ENCODE measurements at regions not wholly inside any gene's neighbourhood (a gene's known extent, or its start where the extent isn't known, plus 50 kb on each side); places are given as distances from the start of the nearest gene placed in this dataset.
"Not testable (repeated sequence)": the region's sequence is repeated elsewhere in the genome, so short reads cannot be mapped to it uniquely, and the experiment has no call there.

GRCh38 chr7:152913492-152913891 lies 153.9 kb downstream of the ACTR3B start:
- no peak overlapping the region for H3K27ac ChIP-seq (ENCODE audit: low read length)
- intact Hi-C loops (cut with micrococcal nuclease; ENCODE audit: unreplicated experiment) (no loop called here), in situ Hi-C loops (cut with HindIII; ENCODE audit: low pct_unique_long_range_greater_than_20kb, low sequenced_read_pairs) (no loop called here)
- no peaks in the 10 kb centered on the region for H3K27me3 ChIP-seq (ENCODE audit: control insufficient read depth, insufficient read depth, low read length)
- ChIA-PET CTCF (no interaction called here), POLR2A (no interaction called here)
- TF ChIP-seq TCF7L2 (IDR thresholded peaks at IDR 0.05; ENCODE audit: low read depth, low read length) (no peak), POLR2AphosphoS5 (IDR thresholded peaks at IDR 0.05; ENCODE audit: low read depth, low read length) (no peak), CTCF (IDR thresholded peaks at IDR 0.05) (no peak), REST (IDR thresholded peaks at IDR 0.05; ENCODE audit: insufficient read depth in 1 of 2, low read depth in 2 of 2, low read length in 1 of 2) (no peak), SIN3A (IDR thresholded peaks at IDR 0.05; ENCODE audit: borderline replicate concordance, insufficient read depth, low read depth, low read length) (no peak)
- H3K9me3 ChIP-seq (ENCODE audit: control insufficient read depth, insufficient read depth, low read depth, low read length): no peaks in the 10 kb centered on the region
- no TSS peak for BruUV-seq (replicated peaks)
- no peaks in the 10 kb centered on the region for H3K36me3 ChIP-seq (ENCODE audit: control insufficient read depth, insufficient read depth, low read length)
- H3K4me3 ChIP-seq (ENCODE audit: low read depth in 2 of 2, low read length in 2 of 2): no peak overlapping the region
- ATAC-seq: no peak
- no peaks in the 10 kb centered on the region for H3K4me1 ChIP-seq (ENCODE audit: control insufficient read depth, insufficient read depth, low read length)
- DNase-seq (ENCODE audit: low read depth, low spot score): no peak

GRCh38 chr7:152914014-152914844 lies 154.7 kb downstream of the ACTR3B start:
- in situ Hi-C loops (cut with HindIII; ENCODE audit: low pct_unique_long_range_greater_than_20kb, low sequenced_read_pairs) (no loop called here), intact Hi-C loops (cut with micrococcal nuclease; ENCODE audit: unreplicated experiment) (no loop called here)
- ATAC-seq (no peak), DNase-seq (ENCODE audit: low read depth, low spot score) (no peak)
- H3K4me3 ChIP-seq (ENCODE audit: low read depth in 2 of 2, low read length in 2 of 2): no peak overlapping the region
- no TSS peak for BruUV-seq (replicated peaks)
- TF ChIP-seq CTCF (IDR thresholded peaks at IDR 0.05): no peak
- TF ChIP-seq REST (IDR thresholded peaks at IDR 0.05; ENCODE audit: insufficient read depth in 1 of 2, low read depth in 2 of 2, low read length in 1 of 2): no peak
- TF ChIP-seq POLR2AphosphoS5 (IDR thresholded peaks at IDR 0.05; ENCODE audit: low read depth, low read length): no peak
- TF ChIP-seq TCF7L2 (IDR thresholded peaks at IDR 0.05; ENCODE audit: low read depth, low read length): no peak
- TF ChIP-seq SIN3A (IDR thresholded peaks at IDR 0.05; ENCODE audit: borderline replicate concordance, insufficient read depth, low read depth, low read length): no peak
- H3K4me1 ChIP-seq (ENCODE audit: control insufficient read depth, insufficient read depth, low read length): no peaks in the 10 kb centered on the region
- H3K36me3 ChIP-seq (ENCODE audit: control insufficient read depth, insufficient read depth, low read length): no peaks in the 10 kb centered on the region
- H3K27me3 ChIP-seq (ENCODE audit: control insufficient read depth, insufficient read depth, low read length): no peaks in the 10 kb centered on the region
- ChIA-PET POLR2A (no interaction called here), CTCF (no interaction called here)
- H3K9me3 ChIP-seq (ENCODE audit: control insufficient read depth, insufficient read depth, low read depth, low read length): no peaks in the 10 kb centered on the region
- no peak overlapping the region for H3K27ac ChIP-seq (ENCODE audit: low read length)

- H3K4me1 ChIP-seq (ENCODE audit: control insufficient read depth, insufficient read depth, low read length); intact Hi-C loops (cut with micrococcal nuclease; ENCODE audit: unreplicated experiment); CTCF ChIA-PET; H3K9me3 ChIP-seq (ENCODE audit: control insufficient read depth, insufficient read depth, low read depth, low read length); H3K4me3 ChIP-seq (ENCODE audit: low read depth in 2 of 2, low read length in 2 of 2); BruUV-seq (replicated peaks); DNase-seq (ENCODE audit: low read depth, low spot score); in situ Hi-C loops (cut with HindIII; ENCODE audit: low pct_unique_long_range_greater_than_20kb, low sequenced_read_pairs); POLR2A ChIA-PET; H3K36me3 ChIP-seq (ENCODE audit: control insufficient read depth, insufficient read depth, low read length); H3K27me3 ChIP-seq (ENCODE audit: control insufficient read depth, insufficient read depth, low read length); H3K27ac ChIP-seq (ENCODE audit: low read length); ATAC-seq: not testable (repeated sequence)
These were observed 155.2 kb downstream of the ACTR3B start for GRCh38 chr7:152914845-152915102.
